GM12874 (cell line): ENCODE measurements at regions not wholly inside any gene's neighbourhood (a gene's known extent, or its start where the extent isn't known, plus 50 kb on each side); places are given as distances from the start of the nearest gene placed in this dataset.

Experiments used
- TF ChIP-seq, protein P1 (sequence below): IDR thresholded peaks from 2 replicates; pipeline ENCODE4 v1.5.1; 2011; ENCODE audit warnings: low read depth, mild to moderate bottlenecking, control low read depth, low read length, moderate library complexity; ENCODE audit not compliant: insufficient read depth

DNA sequence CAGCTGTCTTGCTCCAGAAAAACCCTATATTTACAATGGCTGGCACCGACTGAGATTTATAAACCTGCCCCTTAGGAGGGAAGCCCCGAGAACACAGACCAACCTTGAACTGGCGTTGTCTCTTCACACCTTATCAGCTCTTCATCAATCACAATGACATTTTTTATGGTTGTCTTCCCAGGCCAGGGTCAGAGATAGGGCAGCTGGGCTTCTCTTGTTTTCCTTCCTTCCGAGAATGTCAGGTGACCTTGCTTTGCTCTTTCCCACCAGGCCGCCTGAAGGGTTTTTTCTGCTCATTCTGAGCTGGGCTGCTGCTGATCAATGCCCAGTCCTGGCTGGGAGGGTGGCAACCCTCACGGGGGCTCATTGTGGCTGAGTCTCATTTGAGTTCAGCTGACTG, 619.1 kb downstream of the CCDC171 start:
- TF ChIP-seq, protein P1, sequence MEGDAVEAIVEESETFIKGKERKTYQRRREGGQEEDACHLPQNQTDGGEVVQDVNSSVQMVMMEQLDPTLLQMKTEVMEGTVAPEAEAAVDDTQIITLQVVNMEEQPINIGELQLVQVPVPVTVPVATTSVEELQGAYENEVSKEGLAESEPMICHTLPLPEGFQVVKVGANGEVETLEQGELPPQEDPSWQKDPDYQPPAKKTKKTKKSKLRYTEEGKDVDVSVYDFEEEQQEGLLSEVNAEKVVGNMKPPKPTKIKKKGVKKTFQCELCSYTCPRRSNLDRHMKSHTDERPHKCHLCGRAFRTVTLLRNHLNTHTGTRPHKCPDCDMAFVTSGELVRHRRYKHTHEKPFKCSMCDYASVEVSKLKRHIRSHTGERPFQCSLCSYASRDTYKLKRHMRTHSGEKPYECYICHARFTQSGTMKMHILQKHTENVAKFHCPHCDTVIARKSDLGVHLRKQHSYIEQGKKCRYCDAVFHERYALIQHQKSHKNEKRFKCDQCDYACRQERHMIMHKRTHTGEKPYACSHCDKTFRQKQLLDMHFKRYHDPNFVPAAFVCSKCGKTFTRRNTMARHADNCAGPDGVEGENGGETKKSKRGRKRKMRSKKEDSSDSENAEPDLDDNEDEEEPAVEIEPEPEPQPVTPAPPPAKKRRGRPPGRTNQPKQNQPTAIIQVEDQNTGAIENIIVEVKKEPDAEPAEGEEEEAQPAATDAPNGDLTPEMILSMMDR, result no peak

DNA sequence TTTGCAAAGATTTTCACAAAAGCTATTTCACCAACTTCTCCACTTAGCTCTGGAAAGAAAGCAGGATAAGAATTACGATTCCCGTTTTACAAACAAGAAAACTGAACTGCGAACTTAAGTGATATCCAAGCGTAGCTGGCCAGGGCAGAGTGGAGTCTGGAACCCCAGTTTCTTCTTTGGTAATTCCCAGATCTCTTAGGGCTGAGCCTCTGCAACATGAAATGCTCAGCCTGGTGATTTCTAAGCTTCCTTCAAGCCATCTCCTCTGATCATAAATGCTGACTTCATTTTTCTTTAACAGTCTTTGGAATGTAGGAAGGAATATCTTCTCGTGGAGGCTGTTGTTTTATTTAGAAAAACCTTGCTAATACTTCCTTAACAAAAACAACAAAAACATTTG, 620.0 kb downstream of the CCDC171 start:
- TF ChIP-seq, protein P1, result no peak

DNA sequence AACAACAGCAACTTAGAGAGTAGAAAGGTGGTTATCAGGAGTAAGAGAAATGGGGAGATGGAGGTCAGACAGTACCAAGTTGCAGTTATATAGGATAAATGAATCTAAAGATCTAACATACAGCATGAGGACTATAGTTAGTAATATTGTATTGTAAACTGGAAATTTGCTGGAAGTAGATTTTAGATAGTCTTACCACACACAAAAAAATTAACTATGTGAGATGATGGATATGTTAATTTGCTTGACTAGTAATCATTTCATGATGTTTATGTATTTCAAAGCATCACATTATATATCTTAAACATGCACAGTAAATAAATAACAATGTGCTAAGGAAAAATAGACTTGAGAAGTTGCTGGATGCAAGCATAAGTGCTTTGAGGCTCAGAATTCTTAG, 622.1 kb downstream of the CCDC171 start:
- TF ChIP-seq, protein P1, result no peak

DNA sequence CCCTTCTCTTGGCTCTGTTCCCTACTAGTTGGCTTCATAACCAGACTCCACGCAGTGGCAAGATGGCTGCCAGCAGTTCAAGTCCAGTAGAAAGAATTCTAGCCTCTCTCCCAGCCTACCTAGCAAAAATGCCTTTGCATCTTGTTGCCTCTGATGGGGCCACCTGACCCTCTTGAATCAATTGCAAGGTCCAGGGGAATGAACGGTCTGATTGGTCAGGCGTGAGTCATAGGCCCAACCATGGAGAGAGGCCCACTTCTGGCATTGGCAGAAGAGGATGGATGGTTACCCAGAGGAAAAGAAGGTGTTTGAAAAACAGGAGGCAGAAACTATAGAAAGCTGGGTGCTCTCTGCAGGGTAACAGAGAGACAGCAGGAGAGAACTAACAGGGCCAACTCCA, 622.6 kb downstream of the CCDC171 start:
- TF ChIP-seq, protein P1, result no peak

DNA sequence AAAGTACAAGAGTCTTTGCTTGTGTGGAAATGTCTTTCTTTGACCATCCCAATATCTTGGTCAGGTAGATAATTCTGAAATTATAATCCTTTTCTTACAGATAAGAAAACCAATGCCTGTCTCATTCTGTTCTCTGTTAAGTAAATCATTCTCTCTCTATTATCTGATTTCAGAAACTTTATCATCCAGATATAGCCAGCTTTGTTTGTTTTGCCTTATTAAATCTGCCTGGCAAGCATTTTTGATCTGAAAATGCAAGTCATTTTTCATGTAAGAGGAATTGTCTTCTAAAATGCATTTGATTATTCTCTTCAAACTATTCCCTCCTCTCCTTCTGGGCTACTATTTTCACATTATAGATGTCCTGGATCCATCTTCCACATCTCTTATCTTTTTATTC, 625.5 kb downstream of the CCDC171 start:
- TF ChIP-seq, protein P1, result no peak

DNA sequence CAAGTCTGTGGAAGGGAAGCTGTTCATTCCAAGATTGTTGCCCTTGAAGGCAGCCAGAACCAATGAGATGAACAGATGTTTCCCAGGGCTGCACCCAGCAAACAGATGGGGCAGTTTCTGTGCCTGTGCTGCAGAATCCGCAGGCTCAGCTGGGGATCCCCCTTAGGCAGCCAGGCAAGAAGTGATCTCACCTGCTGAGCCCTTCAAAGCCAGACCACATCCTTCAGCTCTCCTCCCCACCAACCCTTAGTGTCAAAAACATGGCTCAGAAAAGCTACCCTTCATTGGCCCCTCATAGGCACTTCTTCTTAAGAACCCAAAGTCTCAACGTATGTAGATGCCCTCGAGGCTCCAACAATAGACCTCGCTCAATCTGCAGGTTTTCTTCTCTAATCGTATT, 626.7 kb downstream of the CCDC171 start:
- TF ChIP-seq, protein P1, result no peak

DNA sequence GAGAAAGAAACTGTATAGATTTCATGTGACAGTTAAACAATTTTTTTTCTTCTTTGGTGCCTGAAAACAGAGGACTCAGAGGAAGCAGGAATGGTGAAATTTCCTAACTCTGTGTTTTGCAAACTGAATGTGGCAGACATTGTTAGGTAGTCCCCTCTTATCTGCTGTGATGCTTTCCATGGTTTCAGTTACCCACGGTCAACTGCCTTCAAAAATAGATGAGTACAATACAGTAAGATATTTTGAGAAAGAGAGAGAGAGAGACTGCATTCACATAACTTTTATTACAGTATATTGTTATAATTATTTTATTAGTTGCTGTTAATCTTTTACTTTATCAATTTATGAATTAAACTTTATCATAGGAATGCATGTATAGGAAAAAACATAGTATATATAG, 627.2 kb downstream of the CCDC171 start:
- TF ChIP-seq, protein P1, result no peak

DNA sequence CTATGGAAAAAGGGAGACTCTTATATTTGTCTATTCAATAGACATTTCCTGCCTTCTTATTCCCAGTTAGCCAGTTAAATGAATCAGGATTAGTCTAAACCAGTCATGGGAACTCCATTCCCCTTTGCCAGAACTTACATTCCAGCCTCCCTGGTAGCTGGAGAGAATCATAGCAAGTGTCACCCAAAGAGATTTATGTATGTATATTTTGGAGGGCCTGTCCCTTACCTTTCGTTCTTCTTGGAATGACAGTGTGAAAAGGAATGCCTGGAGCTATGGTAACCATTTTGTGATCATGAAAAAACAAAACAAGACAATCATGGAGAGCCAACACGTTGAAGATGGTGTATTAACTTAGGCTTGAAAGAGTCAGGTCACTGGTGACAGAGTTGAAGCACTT, 627.7 kb downstream of the CCDC171 start:
- TF ChIP-seq, protein P1, result no peak
